ENCODE measurements at regions not wholly inside any gene's neighbourhood (a gene's known extent, or its start where the extent isn't known, plus 50 kb on each side); places are given as distances from the start of the nearest gene placed in this dataset.
"Not testable (repeated sequence)": the region's sequence is repeated elsewhere in the genome, so short reads cannot be mapped to it uniquely, and the experiment has no call there.

DNA sequence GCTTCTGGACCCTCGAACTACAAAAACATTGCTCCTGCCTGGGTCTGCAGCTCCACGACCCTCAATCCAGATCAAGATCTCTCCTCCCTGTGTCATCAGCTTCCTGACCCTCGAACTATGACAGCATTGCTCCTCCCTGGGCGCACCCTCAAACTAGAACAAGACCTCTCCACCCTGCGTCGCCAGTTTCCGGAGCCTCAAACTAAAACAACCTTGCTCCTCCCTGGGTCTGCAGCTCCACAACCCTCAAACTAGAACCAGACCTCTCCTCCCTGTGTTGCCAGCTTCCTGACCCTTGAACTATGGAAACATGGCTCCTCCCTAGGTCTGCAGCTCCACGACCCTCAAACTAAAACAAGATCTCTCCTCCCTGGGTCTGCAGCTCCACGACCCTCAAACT is 339.7 kb upstream of the SULF2 start:
- no peak for DNase-seq (ENCODE audit: low read depth)

DNA sequence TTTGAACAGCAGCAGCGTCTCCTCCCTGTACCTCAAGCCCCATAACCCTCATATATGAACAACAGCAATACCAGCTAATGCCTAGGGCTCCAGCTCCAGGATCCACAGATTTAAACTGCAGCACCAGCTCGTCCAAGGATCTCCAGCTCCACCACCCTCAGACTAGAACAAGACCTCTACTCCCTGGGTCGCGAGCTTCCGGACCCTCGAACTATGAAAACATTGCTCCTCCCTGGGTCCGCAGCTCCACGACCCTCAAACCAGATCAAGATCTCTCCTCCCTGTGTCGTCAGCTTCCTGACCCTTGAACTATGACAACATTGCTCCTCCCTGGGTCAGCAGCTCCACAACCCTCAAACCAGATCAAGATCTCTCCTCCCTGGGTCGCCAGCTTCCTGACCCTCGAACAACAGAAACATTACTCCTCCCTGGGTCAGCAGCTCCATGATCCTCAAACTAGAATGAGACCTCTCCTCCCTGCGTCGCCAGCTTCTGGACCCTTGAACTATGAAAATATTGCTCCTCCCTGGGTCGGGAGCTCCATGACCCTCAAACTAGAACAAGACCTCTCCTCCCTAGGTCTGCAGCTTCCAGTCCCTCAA is 339.0 kb upstream of the SULF2 start:
- DNase-seq (ENCODE audit: low read depth): no peak

- DNase-seq (ENCODE audit: low read depth): no peak
Measured at GRCh38 chr20:48120120-48120519, 334.8 kb upstream of the SULF2 start.

- DNase-seq (ENCODE audit: low read depth): not testable (repeated sequence)
Measured at GRCh38 chr20:48119389-48119788, 334.1 kb upstream of the SULF2 start.

DNA sequence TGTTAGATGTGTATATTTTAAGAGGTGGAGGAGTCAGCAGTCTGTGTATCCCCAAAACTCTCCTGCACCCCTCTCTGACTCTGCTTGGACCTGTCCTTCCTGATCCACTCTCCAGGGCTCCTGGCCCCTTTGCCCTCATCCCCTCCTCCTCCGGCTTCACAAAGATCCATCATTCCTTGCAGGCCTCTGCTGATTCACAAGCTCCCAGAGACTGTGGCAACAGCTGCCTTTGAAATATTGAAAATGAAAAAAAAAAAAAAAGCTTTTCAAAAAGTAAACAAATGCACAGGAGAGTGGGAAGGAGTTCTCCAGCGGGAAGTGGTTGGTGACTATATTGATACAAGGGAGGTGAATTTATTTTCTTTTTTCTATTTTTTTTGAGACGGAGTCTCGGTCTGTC is 330.2 kb upstream of the SULF2 start:
- no peak for DNase-seq (ENCODE audit: low read depth)

DNA sequence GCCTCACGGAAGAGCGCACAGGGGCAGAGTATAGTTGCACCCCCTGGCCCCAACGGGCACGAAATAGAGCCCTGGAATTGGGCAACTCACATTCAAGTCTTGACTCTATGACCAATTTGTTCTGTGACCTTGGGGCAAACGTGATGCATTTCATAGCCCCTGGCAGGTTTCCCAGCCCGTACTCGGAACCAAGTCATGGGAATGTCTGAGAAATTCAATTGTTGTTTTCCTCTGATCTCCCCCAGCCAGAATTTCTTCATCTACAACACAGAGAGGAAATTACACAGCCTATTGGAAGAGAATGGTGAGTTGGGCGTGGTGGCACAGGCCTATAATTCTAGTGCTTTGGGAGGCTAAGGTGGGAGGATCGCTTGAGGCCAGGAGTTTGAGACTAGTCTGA is 322.3 kb upstream of the SULF2 start:
- DNase-seq (ENCODE audit: low read depth): no peak

DNA sequence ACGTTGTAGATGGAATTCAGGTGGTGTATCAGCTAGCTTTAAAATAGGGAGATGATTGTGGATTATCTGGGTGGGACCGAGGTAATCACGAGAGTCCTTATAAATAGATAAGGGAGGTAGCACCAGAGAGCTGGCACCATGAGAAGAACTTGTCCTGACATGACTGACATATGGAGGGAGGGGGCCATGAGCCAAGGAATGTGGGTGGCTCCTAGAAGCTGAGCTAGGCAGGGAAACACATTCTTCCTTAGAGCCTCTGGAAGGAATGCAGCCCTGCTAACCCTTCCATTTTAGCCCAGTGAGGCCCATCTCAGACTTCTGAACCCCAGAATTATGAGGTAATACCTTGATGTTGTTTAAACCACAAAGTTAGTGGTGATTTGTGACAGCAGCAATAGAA is 321.1 kb upstream of the SULF2 start:
- no peak for DNase-seq (ENCODE audit: low read depth)

- no peak for DNase-seq (ENCODE audit: low read depth)
Measured at GRCh38 chr20:48105526-48105925, 320.2 kb upstream of the SULF2 start.

DNA sequence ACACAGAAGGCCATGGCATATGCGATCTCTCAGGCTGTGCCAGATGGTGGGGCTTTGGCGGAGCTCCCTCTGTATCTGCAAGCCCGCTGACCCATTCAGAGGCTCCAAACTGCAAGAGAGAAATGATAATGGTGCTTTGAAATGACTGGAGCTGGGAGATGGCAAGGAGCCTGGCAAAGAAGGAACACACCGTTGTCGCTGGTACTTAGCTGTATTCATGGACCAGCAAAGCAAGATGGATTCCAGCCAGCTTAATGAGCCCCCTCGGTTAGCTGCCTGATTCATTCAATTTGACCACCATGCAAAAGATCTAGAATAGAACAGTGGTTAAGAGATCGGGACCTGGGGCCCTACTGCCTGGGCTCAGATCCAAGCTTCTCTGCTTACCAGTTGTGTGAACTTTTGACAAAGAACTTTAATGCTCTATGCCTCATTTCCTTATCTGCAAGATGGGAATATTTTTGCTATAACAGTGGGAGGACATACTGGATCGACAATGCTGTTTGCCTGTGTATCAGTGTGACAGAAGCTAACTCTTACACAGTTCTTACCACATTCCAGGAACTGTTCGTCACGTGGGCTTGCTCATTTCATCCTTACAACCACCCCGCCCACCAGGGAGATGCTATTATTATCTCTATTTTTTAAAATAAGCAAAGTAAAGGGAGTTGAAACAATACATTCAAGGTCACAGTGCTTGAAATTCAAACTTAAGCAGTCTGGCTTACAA is 317.8 kb upstream of the SULF2 start:
- no peak for DNase-seq (ENCODE audit: low read depth)

- DNase-seq (ENCODE audit: low read depth): no peak
Measured at GRCh38 chr20:48102076-48102787, 317.0 kb upstream of the SULF2 start.

- DNase-seq (ENCODE audit: low read depth): no peak
Measured at GRCh38 chr20:48100483-48100882, 315.2 kb upstream of the SULF2 start.

DNA sequence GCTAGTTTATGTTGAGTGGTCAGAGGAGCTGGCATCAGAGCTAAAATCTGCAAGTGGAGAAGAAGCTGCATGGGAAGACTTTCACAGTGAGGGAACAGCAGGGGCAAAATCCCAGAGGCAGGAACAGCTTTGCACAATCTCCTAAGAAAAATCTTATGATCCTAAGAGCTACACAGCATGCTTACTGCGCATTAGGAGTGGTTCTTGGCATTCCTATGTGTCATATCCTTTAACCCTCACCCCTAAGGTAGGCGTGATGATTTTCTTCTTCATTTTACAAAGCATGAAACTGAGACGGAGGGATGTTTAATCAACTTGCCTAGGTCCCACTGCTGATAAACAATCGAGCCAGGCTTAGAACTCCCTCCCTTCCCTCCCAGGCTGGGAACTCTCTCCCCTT is 313.6 kb upstream of the SULF2 start:
- DNase-seq (ENCODE audit: low read depth): no peak

DNA sequence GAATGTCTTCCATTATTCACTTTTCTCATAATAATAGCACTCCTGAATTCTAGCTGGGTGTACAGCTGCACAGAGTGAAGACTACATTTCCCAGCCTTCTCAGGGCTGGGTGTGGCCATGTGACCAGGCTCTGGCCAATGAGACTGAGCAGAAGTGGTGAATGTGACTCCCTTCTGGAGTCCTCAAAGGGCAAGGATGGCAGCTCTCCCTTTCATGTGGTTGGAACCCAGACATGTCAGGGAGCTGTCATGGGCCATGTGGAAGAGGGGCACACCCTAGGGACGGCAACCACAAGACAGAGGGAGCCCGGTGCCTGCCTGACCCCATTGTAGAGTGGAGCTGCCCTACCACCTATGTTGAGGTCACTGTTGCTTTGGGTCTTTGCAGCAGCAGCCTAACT is 312.8 kb upstream of the SULF2 start:
- DNase-seq (ENCODE audit: low read depth): no peak

- no peak for DNase-seq (ENCODE audit: low read depth)
Measured at GRCh38 chr20:48096957-48097890, 311.9 kb upstream of the SULF2 start.

DNA sequence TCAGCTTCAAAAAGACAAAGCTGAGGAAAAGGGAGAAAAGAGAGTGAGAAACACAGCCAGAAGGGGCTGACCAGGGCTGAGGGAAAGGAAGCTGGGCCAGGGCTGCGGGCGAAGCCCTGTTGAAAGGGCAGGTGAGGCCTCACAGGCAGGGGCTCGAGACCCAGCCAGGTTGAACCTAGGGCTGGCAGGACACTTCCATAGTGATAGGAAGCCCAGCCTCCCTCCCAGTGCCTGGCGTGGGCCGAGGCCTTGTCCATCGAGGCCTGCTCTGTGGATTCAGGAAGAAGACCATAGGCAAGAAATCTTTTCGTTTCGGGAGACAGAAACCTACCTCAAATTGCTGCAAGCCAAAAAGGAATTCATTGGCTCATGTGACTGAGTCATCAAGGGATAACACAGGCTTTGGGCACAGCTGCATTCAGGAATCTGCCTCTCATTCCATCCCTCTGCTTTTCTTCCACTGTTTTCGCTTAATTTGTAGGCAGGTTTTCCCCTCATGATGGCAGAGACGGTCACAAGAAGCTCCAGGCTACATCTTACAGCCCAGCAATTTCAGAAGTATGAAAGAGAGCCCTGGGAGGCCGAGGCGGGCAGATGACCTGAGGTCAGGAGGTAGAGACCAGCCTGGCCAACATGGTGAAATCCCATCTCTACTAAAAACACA is 311.1 kb upstream of the SULF2 start:
- no peak for DNase-seq (ENCODE audit: low read depth)

- no peak for DNase-seq (ENCODE audit: low read depth)
Measured at GRCh38 chr20:48094944-48095343, 309.7 kb upstream of the SULF2 start.

DNA sequence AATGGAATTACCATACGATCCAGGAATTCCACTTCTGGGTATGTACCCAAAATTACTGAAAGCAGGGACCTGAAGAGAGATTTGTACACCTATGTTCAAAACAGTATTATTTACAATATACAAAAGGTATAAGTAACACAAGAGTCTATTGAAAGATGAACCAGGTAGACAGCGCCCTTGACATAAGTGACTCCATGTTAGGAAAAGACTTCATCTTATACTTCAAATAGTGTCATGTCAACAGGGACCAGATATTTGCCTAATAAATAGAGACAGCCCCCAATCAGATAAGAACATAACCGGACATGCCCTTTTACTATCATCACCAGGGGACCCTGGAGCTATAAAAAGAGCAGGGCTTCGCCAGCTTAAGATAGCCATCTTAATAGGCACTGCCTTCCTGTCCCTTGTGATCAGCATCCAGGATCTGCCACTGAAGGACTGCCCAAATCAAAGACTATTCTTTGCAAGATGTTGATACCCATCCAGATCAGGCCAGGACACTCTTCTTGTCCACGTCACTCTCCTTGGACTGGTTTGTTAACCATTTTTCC is 309.0 kb upstream of the SULF2 start:
- DNase-seq (ENCODE audit: low read depth): no peak

- DNase-seq (ENCODE audit: low read depth): no peak
Measured at GRCh38 chr20:48092596-48093280, 307.5 kb upstream of the SULF2 start.

DNA sequence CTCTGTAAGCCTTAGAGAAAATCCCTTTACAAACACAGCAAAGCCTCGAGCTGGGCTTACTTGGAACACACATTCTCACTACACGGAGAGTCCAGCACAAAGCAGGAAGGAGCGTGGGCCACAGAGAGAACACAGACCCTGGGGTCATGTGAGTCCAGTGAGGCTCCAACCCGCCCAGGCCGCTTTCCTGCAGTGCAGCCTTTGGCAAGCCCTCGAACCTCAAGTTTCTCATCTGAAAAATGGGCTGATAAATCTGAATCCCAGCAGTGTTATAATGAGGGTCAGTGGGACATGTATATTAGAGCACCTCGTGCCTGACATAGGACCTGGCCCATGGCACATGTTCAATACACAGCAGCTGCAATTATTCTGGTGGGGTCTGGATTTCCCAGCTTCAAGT is 305.5 kb upstream of the SULF2 start:
- DNase-seq (ENCODE audit: low read depth): no peak

DNA sequence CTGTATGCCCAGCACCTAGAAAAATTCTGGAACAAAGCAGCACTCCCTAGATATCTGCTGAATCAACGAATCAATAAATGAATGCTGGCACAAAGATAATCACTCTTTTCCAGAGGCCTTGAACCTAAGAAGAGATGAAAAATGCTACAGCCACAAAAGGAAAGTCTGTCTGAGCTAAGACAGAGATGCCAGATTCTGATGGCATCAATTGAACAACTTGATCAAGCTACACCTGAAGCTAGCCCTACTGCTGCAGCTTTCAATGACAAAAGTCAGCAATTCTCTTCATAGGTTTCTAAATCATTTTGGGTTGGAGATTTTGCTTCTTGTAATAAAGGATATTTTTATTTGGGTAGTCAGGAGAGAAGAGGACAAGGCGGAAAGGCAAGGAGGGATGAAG is 305.0 kb upstream of the SULF2 start:
- DNase-seq (ENCODE audit: low read depth): no peak

DNA sequence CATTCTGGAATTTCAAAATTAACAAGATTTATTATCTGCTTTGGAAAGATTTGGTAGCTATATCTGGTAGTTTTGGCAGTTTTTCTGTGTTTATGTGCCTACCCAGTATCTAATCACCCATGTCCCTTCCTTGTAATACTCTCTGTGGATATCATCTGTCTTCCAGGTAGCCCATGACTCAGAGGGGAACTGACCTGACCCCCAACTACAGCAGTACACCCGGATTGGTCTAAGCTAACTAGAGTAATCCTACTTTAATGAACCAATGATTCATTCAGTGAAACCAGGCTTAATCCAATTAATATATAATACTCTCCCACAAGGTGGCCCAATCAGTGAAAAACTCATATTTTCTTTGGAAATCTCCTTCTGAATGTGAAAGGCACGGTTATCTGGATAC is 295.3 kb upstream of the SULF2 start:
- DNase-seq (ENCODE audit: low read depth): no peak

Measured in stimulated activated CD8-positive, alpha-beta memory T cell treated with anti-CD3 and anti-CD28 coated beads, Interleukin-4, amount 100 ng/mL, for 24 hours (primary cell).